ENCODE measurements at regions not wholly inside any gene's neighbourhood (a gene's known extent, or its start where the extent isn't known, plus 50 kb on each side); places are given as distances from the start of the nearest gene placed in this dataset.

- ChIA-PET CTCF (no interaction called here), POLR2A (no interaction called here)
- Mint-ChIP-seq H3K36me3 (ENCODE audit: insufficient read depth, unreplicated experiment) (peaks cover 6% of the 10 kb centered on the region), H3K4me1 (ENCODE audit: insufficient read depth, unreplicated experiment) (no peaks in the 10 kb centered on the region), H3K27ac (ENCODE audit: low read depth, unreplicated experiment) (no peak overlapping the region), H3K27me3 (ENCODE audit: insufficient read depth, unreplicated experiment) (no peaks in the 10 kb centered on the region), H3K9me3 (ENCODE audit: unreplicated experiment) (peaks cover 30% of the 10 kb centered on the region), H3K4me3 (ENCODE audit: unreplicated experiment) (no peak overlapping the region)
- TF ChIP-seq, protein P1, sequence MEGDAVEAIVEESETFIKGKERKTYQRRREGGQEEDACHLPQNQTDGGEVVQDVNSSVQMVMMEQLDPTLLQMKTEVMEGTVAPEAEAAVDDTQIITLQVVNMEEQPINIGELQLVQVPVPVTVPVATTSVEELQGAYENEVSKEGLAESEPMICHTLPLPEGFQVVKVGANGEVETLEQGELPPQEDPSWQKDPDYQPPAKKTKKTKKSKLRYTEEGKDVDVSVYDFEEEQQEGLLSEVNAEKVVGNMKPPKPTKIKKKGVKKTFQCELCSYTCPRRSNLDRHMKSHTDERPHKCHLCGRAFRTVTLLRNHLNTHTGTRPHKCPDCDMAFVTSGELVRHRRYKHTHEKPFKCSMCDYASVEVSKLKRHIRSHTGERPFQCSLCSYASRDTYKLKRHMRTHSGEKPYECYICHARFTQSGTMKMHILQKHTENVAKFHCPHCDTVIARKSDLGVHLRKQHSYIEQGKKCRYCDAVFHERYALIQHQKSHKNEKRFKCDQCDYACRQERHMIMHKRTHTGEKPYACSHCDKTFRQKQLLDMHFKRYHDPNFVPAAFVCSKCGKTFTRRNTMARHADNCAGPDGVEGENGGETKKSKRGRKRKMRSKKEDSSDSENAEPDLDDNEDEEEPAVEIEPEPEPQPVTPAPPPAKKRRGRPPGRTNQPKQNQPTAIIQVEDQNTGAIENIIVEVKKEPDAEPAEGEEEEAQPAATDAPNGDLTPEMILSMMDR (IDR thresholded peaks at IDR 0.05; ENCODE audit: unreplicated experiment): no peak
- intact Hi-C loops (cut with micrococcal nuclease): no loop called here
- DNase-seq (ENCODE audit: unreplicated experiment): no peak
- no TSS peak for BruUV-seq (replicated peaks)
Observed at GRCh38 chr12:29838768-29839167, 55.0 kb upstream of the TMTC1 start.

All from MCF 10A (cell line).